WTC11 (cell line): ENCODE measurements at regions not wholly inside any gene's neighbourhood (a gene's known extent, or its start where the extent isn't known, plus 50 kb on each side); places are given as distances from the start of the nearest gene placed in this dataset.

Experiments used
- ATAC-seq: fragments of 200-7000 bp; cut with Tn5 transposase; 2 replicates; pipeline ENCODE4 v1.10.0; 2021; ENCODE audit warnings: mild to moderate bottlenecking, moderate library complexity
- CTCF ChIA-PET: fragments of 300-600 bp; sonication (Branson Sonifier 250); formaldehyde crosslinking; loops from one replicate; lab custom pipeline; 2021; ENCODE audit warnings: antibody characterized with exemption; lab: Charles Lee
- POLR2A ChIA-PET: fragments of 350-600 bp; sonication (Branson Sonifier 250); formaldehyde crosslinking; loops from one replicate; lab custom pipeline; 2021; ENCODE audit warnings: antibody characterized with exemption; lab: Charles Lee
- DNase-seq: peaks from one replicate; pipeline ENCODE4 v3.0.0; 2021; ENCODE audit warnings: low spot score
- H3K27ac Mint-ChIP-seq: 2 replicates; pipeline ENCODE4 v1.8.0; 2021; ENCODE audit warnings: mixed read lengths
- H3K27me3 Mint-ChIP-seq: 2 replicates; pipeline ENCODE4 v1.8.0; 2021; ENCODE audit warnings: low read depth, mild to moderate bottlenecking, moderate library complexity, mixed read lengths
- H3K36me3 Mint-ChIP-seq: 2 replicates; pipeline ENCODE4 v1.8.0; 2021; ENCODE audit warnings: mixed read lengths
- H3K4me1 Mint-ChIP-seq: 2 replicates; pipeline ENCODE4 v1.8.0; 2022; ENCODE audit warnings: mixed read lengths
- H3K4me3 Mint-ChIP-seq: 2 replicates; pipeline ENCODE4 v1.8.0; 2021; ENCODE audit warnings: mild to moderate bottlenecking, moderate library complexity, mixed read lengths
- H3K9me3 Mint-ChIP-seq: 2 replicates; pipeline ENCODE4 v1.8.0; 2021; ENCODE audit warnings: mixed read lengths
- AFF4 ChIP-seq: sonication (generic); formaldehyde crosslinking; IDR thresholded peaks from 2 replicates; pipeline ENCODE4 v1.8.1; 2023; ENCODE audit warnings: mild to moderate bottlenecking, missing genetic modification reagents, borderline replicate concordance
- ATF3 ChIP-seq: sonication (generic); formaldehyde crosslinking; conservative IDR thresholded peaks from 2 replicates; pipeline ENCODE4 v1.8.1; 2022; ENCODE audit warnings: mild to moderate bottlenecking, missing genetic modification reagents
- CDX4 ChIP-seq: fragments of 250-450 bp; sonication (Bioruptor Pico); IDR thresholded peaks from 2 replicates; pipeline ENCODE4 v1.9.0; 2021; ENCODE audit warnings: moderate library complexity, mild to moderate bottlenecking, inconsistent platforms, borderline replicate concordance
- ETV6 ChIP-seq: sonication (generic); formaldehyde crosslinking; IDR thresholded peaks from 2 replicates; pipeline ENCODE4 v1.8.1; 2022; ENCODE audit warnings: mild to moderate bottlenecking, missing genetic modification reagents
- HMGA2 ChIP-seq: fragments of 250-450 bp; sonication (Bioruptor Pico); IDR thresholded peaks from 2 replicates; pipeline ENCODE4 v1.4.0; 2021; ENCODE audit warnings: mild to moderate bottlenecking, moderate library complexity
- MXD4 ChIP-seq: fragments of 250-450 bp; sonication (Bioruptor Pico); IDR thresholded peaks from 2 replicates; pipeline ENCODE4 v1.8.0; 2021; ENCODE audit warnings: mild to moderate bottlenecking, moderate library complexity, borderline replicate concordance
- MYBL2 ChIP-seq: sonication (generic); formaldehyde crosslinking; IDR thresholded peaks from 2 replicates; pipeline ENCODE4 v1.8.1; 2023; ENCODE audit warnings: mild to moderate bottlenecking, moderate library complexity, missing genetic modification reagents
- SP1 ChIP-seq: sonication (generic); formaldehyde crosslinking; conservative IDR thresholded peaks from 2 replicates; pipeline ENCODE4 v1.8.1; 2022; ENCODE audit warnings: missing genetic modification reagents
- TP53 ChIP-seq: sonication (generic); formaldehyde crosslinking; IDR thresholded peaks from 2 replicates; pipeline ENCODE4 v1.8.1; 2023; ENCODE audit warnings: mild to moderate bottlenecking, missing genetic modification reagents
- USF1 ChIP-seq: sonication (generic); formaldehyde crosslinking; IDR thresholded peaks from 2 replicates; pipeline ENCODE4 v1.8.0; 2022; ENCODE audit warnings: mild to moderate bottlenecking, missing genetic modification reagents
- ZNF263 ChIP-seq: sonication (generic); formaldehyde crosslinking; IDR thresholded peaks from 2 replicates; pipeline ENCODE4 v1.8.1; 2022; ENCODE audit warnings: low read depth, mild to moderate bottlenecking, moderate library complexity, missing genetic modification reagents
- ZNF423 ChIP-seq: fragments of 250-450 bp; sonication (Bioruptor Pico); IDR thresholded peaks from 2 replicates; pipeline ENCODE4 v2.1.2; 2022; ENCODE audit warnings: mild to moderate bottlenecking, moderate library complexity
- ZNF512 ChIP-seq: sonication (generic); formaldehyde crosslinking; IDR thresholded peaks from 2 replicates; pipeline ENCODE4 v1.8.1; 2022; ENCODE audit warnings: missing genetic modification reagents, borderline replicate concordance
- ZNF532 ChIP-seq: fragments of 250-450 bp; sonication (Bioruptor Pico); IDR thresholded peaks from 2 replicates; pipeline ENCODE4 v1.9.0; 2021; ENCODE audit warnings: mild to moderate bottlenecking, borderline replicate concordance
- ZSCAN18 ChIP-seq: fragments of 250-450 bp; sonication (Bioruptor Pico); IDR thresholded peaks from 2 replicates; pipeline ENCODE4 v2.1.2; 2022; ENCODE audit warnings: mild to moderate bottlenecking, moderate library complexity

- TF ChIP-seq ATF3 (CRISPR knock-in tag), result no peak
- no peak for TF ChIP-seq CDX4 (CRISPR knock-in tag)
- TF ChIP-seq USF1 (CRISPR knock-in tag), result no peak
- no peak for TF ChIP-seq ZSCAN18 (CRISPR knock-in tag)
Observed at GRCh38 chrX:39248330-39248729, 447.1 kb downstream of the MID1IP1 start (continued).

- no peak overlapping the region for H3K27ac Mint-ChIP-seq
- H3K36me3 Mint-ChIP-seq, result no peaks in the 10 kb centered on the region
- CTCF ChIA-PET, result interaction anchor here (0.8 to 1.5 kb wide), 2 partner anchors 11 to 98 kb away, joined by 3 to 5 read pairs; no protein-coding TSS in a partner anchor
- H3K4me3 Mint-ChIP-seq, result no peak overlapping the region
- ATAC-seq (no peak), DNase-seq (no peak)
- TF ChIP-seq AFF4 (CRISPR knock-in tag) (no peak), MYBL2 (no peak), ZNF263 (CRISPR knock-in tag) (no peak), USF1 (CRISPR knock-in tag) (no peak), ZNF532 (no peak), TP53 (no peak), HMGA2 (CRISPR knock-in tag) (no peak), ZNF423 (CRISPR knock-in tag) (no peak), ZNF512 (no peak), SP1 (CRISPR knock-in tag) (no peak), MXD4 (no peak), ETV6 (CRISPR knock-in tag) (no peak), ATF3 (CRISPR knock-in tag) (no peak)
- H3K4me1 Mint-ChIP-seq, result peaks cover 10% of the 10 kb centered on the region; the same call in 1 of the 2 replicates
- POLR2A ChIA-PET, result no interaction called here
- peaks cover 3% of the 10 kb centered on the region; the same call in 1 of the 2 replicates for H3K9me3 Mint-ChIP-seq
- H3K27me3 Mint-ChIP-seq, result no peaks in the 10 kb centered on the region
Observed at GRCh38 chrX:39249999-39250398, 448.7 kb downstream of the MID1IP1 start.
